ENCODE measurements at regions not wholly inside any gene's neighbourhood (a gene's known extent, or its start where the extent isn't known, plus 50 kb on each side); places are given as distances from the start of the nearest gene placed in this dataset.

DNA sequence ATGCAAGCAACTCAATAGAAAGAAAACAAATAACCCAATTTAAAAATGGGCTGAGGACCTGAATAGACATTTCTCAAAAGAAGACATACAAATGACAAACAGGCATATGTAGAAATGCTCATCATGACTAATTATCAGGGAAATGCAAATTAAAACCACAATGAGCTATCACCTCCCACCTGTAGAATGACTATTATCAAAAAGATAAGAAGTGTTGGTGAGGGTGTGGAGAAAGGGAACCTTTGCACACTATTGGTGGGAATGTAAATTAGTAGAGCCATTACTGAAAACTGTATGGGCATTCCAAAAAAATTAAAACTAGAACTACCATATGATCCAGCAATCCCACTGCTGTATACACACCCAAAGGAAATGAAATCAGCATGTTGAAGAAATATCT is 212.2 kb downstream of the SUCLA2 start:
- no peak for TF ChIP-seq ZNF138 (tag by site-specific recombination; IDR thresholded peaks at IDR 0.05; ENCODE audit: borderline replicate concordance)
- TF ChIP-seq, protein P1, sequence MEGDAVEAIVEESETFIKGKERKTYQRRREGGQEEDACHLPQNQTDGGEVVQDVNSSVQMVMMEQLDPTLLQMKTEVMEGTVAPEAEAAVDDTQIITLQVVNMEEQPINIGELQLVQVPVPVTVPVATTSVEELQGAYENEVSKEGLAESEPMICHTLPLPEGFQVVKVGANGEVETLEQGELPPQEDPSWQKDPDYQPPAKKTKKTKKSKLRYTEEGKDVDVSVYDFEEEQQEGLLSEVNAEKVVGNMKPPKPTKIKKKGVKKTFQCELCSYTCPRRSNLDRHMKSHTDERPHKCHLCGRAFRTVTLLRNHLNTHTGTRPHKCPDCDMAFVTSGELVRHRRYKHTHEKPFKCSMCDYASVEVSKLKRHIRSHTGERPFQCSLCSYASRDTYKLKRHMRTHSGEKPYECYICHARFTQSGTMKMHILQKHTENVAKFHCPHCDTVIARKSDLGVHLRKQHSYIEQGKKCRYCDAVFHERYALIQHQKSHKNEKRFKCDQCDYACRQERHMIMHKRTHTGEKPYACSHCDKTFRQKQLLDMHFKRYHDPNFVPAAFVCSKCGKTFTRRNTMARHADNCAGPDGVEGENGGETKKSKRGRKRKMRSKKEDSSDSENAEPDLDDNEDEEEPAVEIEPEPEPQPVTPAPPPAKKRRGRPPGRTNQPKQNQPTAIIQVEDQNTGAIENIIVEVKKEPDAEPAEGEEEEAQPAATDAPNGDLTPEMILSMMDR (tag by site-specific recombination; IDR thresholded peaks at IDR 0.05), result no peak
- TF ChIP-seq, protein P2, sequence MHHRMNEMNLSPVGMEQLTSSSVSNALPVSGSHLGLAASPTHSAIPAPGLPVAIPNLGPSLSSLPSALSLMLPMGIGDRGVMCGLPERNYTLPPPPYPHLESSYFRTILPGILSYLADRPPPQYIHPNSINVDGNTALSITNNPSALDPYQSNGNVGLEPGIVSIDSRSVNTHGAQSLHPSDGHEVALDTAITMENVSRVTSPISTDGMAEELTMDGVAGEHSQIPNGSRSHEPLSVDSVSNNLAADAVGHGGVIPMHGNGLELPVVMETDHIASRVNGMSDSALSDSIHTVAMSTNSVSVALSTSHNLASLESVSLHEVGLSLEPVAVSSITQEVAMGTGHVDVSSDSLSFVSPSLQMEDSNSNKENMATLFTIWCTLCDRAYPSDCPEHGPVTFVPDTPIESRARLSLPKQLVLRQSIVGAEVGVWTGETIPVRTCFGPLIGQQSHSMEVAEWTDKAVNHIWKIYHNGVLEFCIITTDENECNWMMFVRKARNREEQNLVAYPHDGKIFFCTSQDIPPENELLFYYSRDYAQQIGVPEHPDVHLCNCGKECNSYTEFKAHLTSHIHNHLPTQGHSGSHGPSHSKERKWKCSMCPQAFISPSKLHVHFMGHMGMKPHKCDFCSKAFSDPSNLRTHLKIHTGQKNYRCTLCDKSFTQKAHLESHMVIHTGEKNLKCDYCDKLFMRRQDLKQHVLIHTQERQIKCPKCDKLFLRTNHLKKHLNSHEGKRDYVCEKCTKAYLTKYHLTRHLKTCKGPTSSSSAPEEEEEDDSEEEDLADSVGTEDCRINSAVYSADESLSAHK (tag by site-specific recombination; IDR thresholded peaks at IDR 0.05), result no peak
- TF ChIP-seq, protein P3, sequence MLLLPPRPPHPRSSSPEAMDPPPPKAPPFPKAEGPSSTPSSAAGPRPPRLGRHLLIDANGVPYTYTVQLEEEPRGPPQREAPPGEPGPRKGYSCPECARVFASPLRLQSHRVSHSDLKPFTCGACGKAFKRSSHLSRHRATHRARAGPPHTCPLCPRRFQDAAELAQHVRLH (tag by site-specific recombination; IDR thresholded peaks at IDR 0.05), result no peak
- TF ChIP-seq TCF7L2 (IDR thresholded peaks at IDR 0.05; ENCODE audit: borderline replicate concordance, low read depth, low read length), result no peak
- no peak for TF ChIP-seq ZNF350 (tag by site-specific recombination; IDR thresholded peaks at IDR 0.05)
